Mammary epithelial cell (primary cell): ENCODE measurements at regions not wholly inside any gene's neighbourhood (a gene's known extent, or its start where the extent isn't known, plus 50 kb on each side); places are given as distances from the start of the nearest gene placed in this dataset.

ENCODE experiments used
- EZH2 ChIP-seq: IDR thresholded peaks from 2 replicates; pipeline ENCODE4 v1.6.1; 2012; ENCODE audit warnings: low read length, inconsistent platforms, borderline replicate concordance
- TF ChIP-seq, protein P1 (sequence below), 2 donors: IDR thresholded peaks in 1 of 2; conservative IDR thresholded peaks in 1 of 2; 2 replicates each; pipeline ENCODE4 v1.5.1; 2011 to 2012; ENCODE audit warnings: inconsistent platforms in 2 of 2, low read length in 2 of 2, mild to moderate bottlenecking in 2 of 2, control low read depth in 1 of 2, low read depth in 1 of 2; ENCODE audit not compliant: insufficient read depth in 1 of 2; ENCODE audit errors: extremely low read depth in 1 of 2

DNA sequence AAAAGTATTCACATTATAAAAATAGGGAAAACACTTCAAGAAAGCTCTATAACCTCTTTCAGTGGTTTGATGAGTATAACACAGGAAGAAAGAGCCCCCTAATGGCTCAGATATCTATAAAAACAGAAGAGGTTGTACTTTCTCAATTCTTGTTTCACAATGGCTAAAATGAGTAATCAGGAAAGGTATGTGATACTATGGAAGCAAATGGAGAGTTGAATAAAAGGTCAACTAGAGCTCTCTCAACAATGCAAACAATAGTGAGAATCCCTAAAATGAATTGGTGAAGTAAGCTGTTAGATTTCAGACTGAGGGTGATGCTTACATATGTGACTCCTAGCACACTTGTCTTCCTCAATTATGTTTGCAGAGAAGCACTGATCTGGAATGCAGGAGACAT, 584.6 kb upstream of the CDH18 start:
- TF ChIP-seq, protein P1, sequence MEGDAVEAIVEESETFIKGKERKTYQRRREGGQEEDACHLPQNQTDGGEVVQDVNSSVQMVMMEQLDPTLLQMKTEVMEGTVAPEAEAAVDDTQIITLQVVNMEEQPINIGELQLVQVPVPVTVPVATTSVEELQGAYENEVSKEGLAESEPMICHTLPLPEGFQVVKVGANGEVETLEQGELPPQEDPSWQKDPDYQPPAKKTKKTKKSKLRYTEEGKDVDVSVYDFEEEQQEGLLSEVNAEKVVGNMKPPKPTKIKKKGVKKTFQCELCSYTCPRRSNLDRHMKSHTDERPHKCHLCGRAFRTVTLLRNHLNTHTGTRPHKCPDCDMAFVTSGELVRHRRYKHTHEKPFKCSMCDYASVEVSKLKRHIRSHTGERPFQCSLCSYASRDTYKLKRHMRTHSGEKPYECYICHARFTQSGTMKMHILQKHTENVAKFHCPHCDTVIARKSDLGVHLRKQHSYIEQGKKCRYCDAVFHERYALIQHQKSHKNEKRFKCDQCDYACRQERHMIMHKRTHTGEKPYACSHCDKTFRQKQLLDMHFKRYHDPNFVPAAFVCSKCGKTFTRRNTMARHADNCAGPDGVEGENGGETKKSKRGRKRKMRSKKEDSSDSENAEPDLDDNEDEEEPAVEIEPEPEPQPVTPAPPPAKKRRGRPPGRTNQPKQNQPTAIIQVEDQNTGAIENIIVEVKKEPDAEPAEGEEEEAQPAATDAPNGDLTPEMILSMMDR (conservative IDR thresholded peaks at IDR 0.05 in 1 of 2, IDR thresholded peaks at IDR 0.05 in 1 of 2; ENCODE audit: extremely low read depth in 1 of 2, insufficient read depth in 1 of 2, low read depth in 1 of 2, low read length in 2 of 2) = peak; percentile 21 to 45
- TF ChIP-seq EZH2 = no peak
